ENCODE measurements at regions not wholly inside any gene's neighbourhood (a gene's known extent, or its start where the extent isn't known, plus 50 kb on each side); places are given as distances from the start of the nearest gene placed in this dataset.
"Not testable (repeated sequence)": the region's sequence is repeated elsewhere in the genome, so short reads cannot be mapped to it uniquely, and the experiment has no call there.

GRCh38 chr22:25461301-25461700, 103.2 kb upstream of the GRK3 start:
- peaks cover 24 to 52% of the 10 kb centered on the region in 2 donors for H3K36me3 ChIP-seq
- DNase-seq (ENCODE audit: low spot score in 2 of 2) = no peak

GRCh38 chr22:25462474-25463346, 101.8 kb upstream of the GRK3 start:
- H3K36me3 ChIP-seq = peaks cover 24 to 51% of the 10 kb centered on the region in 2 donors
- not testable (repeated sequence) for H3K27me3 ChIP-seq, H3K4me3 ChIP-seq, H3K27ac ChIP-seq, H3K9me3 ChIP-seq, H3K4me1 ChIP-seq
- DNase-seq (ENCODE audit: low spot score in 2 of 2) = peak; percentile 23 to 82
- intact Hi-C loops (cut with DNase I) = loop anchor here (1.0 to 5.0 kb wide), 2 partner anchors 240 to 311 kb away; no protein-coding TSS in a partner anchor
- TF ChIP-seq CTCF (IDR thresholded peaks at IDR 0.05) = peak; percentile 95 to 100 (median 96)

More at GRCh38 chr22:25461301-25461700, 103.2 kb upstream of the GRK3 start:
- H3K9me3 ChIP-seq = no peaks in the 10 kb centered on the region
- TF ChIP-seq CTCF (IDR thresholded peaks at IDR 0.05) = no peak
- H3K4me3 ChIP-seq = no peak overlapping the region
- no peaks in the 10 kb centered on the region for H3K27me3 ChIP-seq
- H3K4me1 ChIP-seq = no peaks in the 10 kb centered on the region
- intact Hi-C loops (cut with DNase I) = loop anchor here (5.0 kb wide), 1 partner anchor 241 kb away; no protein-coding TSS in a partner anchor
- H3K27ac ChIP-seq = no peak overlapping the region

GRCh38 chr22:25463347-25463628, 101.2 kb upstream of the GRK3 start:
- H3K4me1 ChIP-seq; H3K27ac ChIP-seq; H3K9me3 ChIP-seq; H3K27me3 ChIP-seq; H3K4me3 ChIP-seq; DNase-seq (ENCODE audit: low spot score in 2 of 2): not testable (repeated sequence)
- intact Hi-C loops (cut with DNase I) = loop anchor here (5.0 kb wide), 1 partner anchor 239 kb away; no protein-coding TSS in a partner anchor
- H3K36me3 ChIP-seq = peaks cover 24 to 47% of the 10 kb centered on the region in 2 donors

GRCh38 chr22:25464326-25464725, 100.1 kb upstream of the GRK3 start:
- H3K9me3 ChIP-seq; H3K27me3 ChIP-seq; DNase-seq (ENCODE audit: low spot score in 2 of 2); H3K4me3 ChIP-seq; H3K27ac ChIP-seq; H3K4me1 ChIP-seq: not testable (repeated sequence)
- peaks cover 18 to 39% of the 10 kb centered on the region in 2 donors for H3K36me3 ChIP-seq
- intact Hi-C loops (cut with DNase I) = loop anchor here (5.0 kb wide), 1 partner anchor 238 kb away; no protein-coding TSS in a partner anchor

- H3K27ac ChIP-seq = no peak overlapping the region
- no peak for DNase-seq (ENCODE audit: low spot score in 2 of 2)
- intact Hi-C loops (cut with DNase I) = no loop called here
Measured at GRCh38 chr22:25465949-25466348, 98.5 kb upstream of the GRK3 start.

GRCh38 chr22:25472382-25472781, 92.1 kb upstream of the GRK3 start:
- Histone ChIP-seq H3K36me3 (no peaks in the 10 kb centered on the region), H3K27ac (no peak overlapping the region), H3K9me3 (no peaks in the 10 kb centered on the region), H3K4me3 (no peak overlapping the region), H3K27me3 (no peaks in the 10 kb centered on the region), H3K4me1 (no peaks in the 10 kb centered on the region)
- DNase-seq (ENCODE audit: low spot score in 2 of 2) = no peak
- intact Hi-C loops (cut with DNase I) = no loop called here
- no peak for TF ChIP-seq CTCF (IDR thresholded peaks at IDR 0.05)

More at GRCh38 chr22:25465949-25466348, 98.5 kb upstream of the GRK3 start:
- Histone ChIP-seq H3K4me3 (no peak overlapping the region), H3K27me3 (no peaks in the 10 kb centered on the region), H3K4me1 (no peaks in the 10 kb centered on the region), H3K9me3 (no peaks in the 10 kb centered on the region), H3K36me3 (peaks cover 4 to 22% of the 10 kb centered on the region in 2 donors)
- TF ChIP-seq CTCF (IDR thresholded peaks at IDR 0.05) = no peak

Data from ascending aorta (tissue), 2 donors.